HEK293T (cell line): ENCODE measurements at regions not wholly inside any gene's neighbourhood (a gene's known extent, or its start where the extent isn't known, plus 50 kb on each side); places are given as distances from the start of the nearest gene placed in this dataset.

Experiments
- ARNT ChIP-seq: fragments of 450-650 bp; IDR thresholded peaks from 2 replicates; pipeline ENCODE4 v1.6.1; 2017; ENCODE audit warnings: mild to moderate bottlenecking
- BHLHE40 ChIP-seq: fragments of 450-650 bp; IDR thresholded peaks from 2 replicates; pipeline ENCODE4 v1.6.1; 2016; ENCODE audit warnings: mild to moderate bottlenecking, moderate library complexity, borderline replicate concordance
- CTBP1 ChIP-seq: fragments of 450-650 bp; IDR thresholded peaks from 2 replicates; pipeline ENCODE4 v1.6.1; 2016; ENCODE audit warnings: borderline replicate concordance
- ELF4 ChIP-seq: fragments of 450-650 bp; IDR thresholded peaks from 2 replicates; pipeline ENCODE4 v1.6.1; 2017; ENCODE audit warnings: antibody characterized with exemption
- FOXA1 ChIP-seq: fragments of 450-650 bp; IDR thresholded peaks from 2 replicates; pipeline ENCODE4 v1.6.1; 2016; ENCODE audit warnings: mild to moderate bottlenecking
- FOXK2 ChIP-seq: fragments of 450-650 bp; IDR thresholded peaks from 2 replicates; pipeline ENCODE4 v1.6.1; 2016; ENCODE audit warnings: mild to moderate bottlenecking
- FOXM1 ChIP-seq: fragments of 450-650 bp; IDR thresholded peaks from 2 replicates; pipeline ENCODE4 v1.6.1; 2017; ENCODE audit warnings: mild to moderate bottlenecking, borderline replicate concordance
- HDGF ChIP-seq: fragments of 450-650 bp; IDR thresholded peaks from 2 replicates; pipeline ENCODE4 v1.6.1; 2017; ENCODE audit warnings: antibody characterized with exemption, borderline replicate concordance
- L3MBTL2 ChIP-seq: fragments of 450-650 bp; conservative IDR thresholded peaks from 2 replicates; pipeline ENCODE4 v1.6.1; 2016; ENCODE audit warnings: mild to moderate bottlenecking
- SP1 ChIP-seq: fragments of 450-650 bp; IDR thresholded peaks from 2 replicates; pipeline ENCODE4 v1.6.1; 2017
- TARDBP ChIP-seq: fragments of 450-650 bp; IDR thresholded peaks from 2 replicates; pipeline ENCODE4 v1.6.1; 2016
- ZNF384 ChIP-seq: fragments of 450-650 bp; IDR thresholded peaks from 2 replicates; pipeline ENCODE4 v1.6.1; 2016

- TF ChIP-seq TARDBP = no peak
- no peak for TF ChIP-seq SP1
- no peak for TF ChIP-seq FOXA1
- no peak for TF ChIP-seq FOXM1
- TF ChIP-seq HDGF = no peak
- TF ChIP-seq BHLHE40 = no peak
- TF ChIP-seq CTBP1 = no peak
- TF ChIP-seq ELF4 = no peak
- TF ChIP-seq ARNT = no peak
- no peak for TF ChIP-seq ZNF384
- TF ChIP-seq FOXK2 = no peak
- TF ChIP-seq L3MBTL2 = no peak
Observed at GRCh38 chr16:17768257-17768656, 297.5 kb upstream of the XYLT1 start.
